ENCODE measurements at regions not wholly inside any gene's neighbourhood (a gene's known extent, or its start where the extent isn't known, plus 50 kb on each side); places are given as distances from the start of the nearest gene placed in this dataset.

- TF ChIP-seq, protein P1, sequence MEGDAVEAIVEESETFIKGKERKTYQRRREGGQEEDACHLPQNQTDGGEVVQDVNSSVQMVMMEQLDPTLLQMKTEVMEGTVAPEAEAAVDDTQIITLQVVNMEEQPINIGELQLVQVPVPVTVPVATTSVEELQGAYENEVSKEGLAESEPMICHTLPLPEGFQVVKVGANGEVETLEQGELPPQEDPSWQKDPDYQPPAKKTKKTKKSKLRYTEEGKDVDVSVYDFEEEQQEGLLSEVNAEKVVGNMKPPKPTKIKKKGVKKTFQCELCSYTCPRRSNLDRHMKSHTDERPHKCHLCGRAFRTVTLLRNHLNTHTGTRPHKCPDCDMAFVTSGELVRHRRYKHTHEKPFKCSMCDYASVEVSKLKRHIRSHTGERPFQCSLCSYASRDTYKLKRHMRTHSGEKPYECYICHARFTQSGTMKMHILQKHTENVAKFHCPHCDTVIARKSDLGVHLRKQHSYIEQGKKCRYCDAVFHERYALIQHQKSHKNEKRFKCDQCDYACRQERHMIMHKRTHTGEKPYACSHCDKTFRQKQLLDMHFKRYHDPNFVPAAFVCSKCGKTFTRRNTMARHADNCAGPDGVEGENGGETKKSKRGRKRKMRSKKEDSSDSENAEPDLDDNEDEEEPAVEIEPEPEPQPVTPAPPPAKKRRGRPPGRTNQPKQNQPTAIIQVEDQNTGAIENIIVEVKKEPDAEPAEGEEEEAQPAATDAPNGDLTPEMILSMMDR (IDR thresholded peaks at IDR 0.05): no peak
- TF ChIP-seq POLR2A (IDR thresholded peaks at IDR 0.05) (no peak), POLR2AphosphoS5 (IDR thresholded peaks at IDR 0.05) (no peak)
Observed at GRCh38 chr12:90479237-90479636, 475.7 kb downstream of the CCER1 start.
